Mesenchymal stem cell (in vitro differentiated cells and primary cell): ENCODE measurements at regions not wholly inside any gene's neighbourhood (a gene's known extent, or its start where the extent isn't known, plus 50 kb on each side); places are given as distances from the start of the nearest gene placed in this dataset.

Experiments
- DNase-seq: peaks from one replicate; pipeline ENCODE4 v3.0.0-alpha.2; 2013
- H2AFZ ChIP-seq: one replicate; pipeline ENCODE4 v1.6.1; 2013; ENCODE audit warnings: low read depth, mild to moderate bottlenecking, control low read depth, inconsistent platforms, low read length, moderate library complexity
- H2AK5ac ChIP-seq: 2 replicates; pipeline ENCODE4 v1.6.1; 2013; ENCODE audit warnings: low read length, moderate library complexity, mild to moderate bottlenecking, inconsistent platforms; ENCODE audit not compliant: severe bottlenecking
- H2BK120ac ChIP-seq: one replicate; pipeline ENCODE4 v1.6.1; 2013; ENCODE audit warnings: low read depth, mild to moderate bottlenecking, inconsistent platforms, low read length, moderate library complexity
- H2BK12ac ChIP-seq, 2 experiments: one replicate each; pipeline ENCODE4 v1.6.1; 2013; ENCODE audit warnings: inconsistent platforms in 2 of 2, low read length in 2 of 2, mild to moderate bottlenecking in 2 of 2, moderate library complexity in 2 of 2, control low read depth in 1 of 2
- H2BK15ac ChIP-seq: one replicate; pipeline ENCODE4 v1.6.1; 2013; ENCODE audit warnings: mild to moderate bottlenecking, low read depth, inconsistent platforms; ENCODE audit not compliant: poor library complexity, severe bottlenecking
- H2BK5ac ChIP-seq: 2 replicates; pipeline ENCODE4 v1.6.1; 2013; ENCODE audit warnings: low read depth, mild to moderate bottlenecking, low read length, control low read depth, inconsistent platforms; ENCODE audit not compliant: poor library complexity, severe bottlenecking
- H3K14ac ChIP-seq, 2 experiments: one replicate each; pipeline ENCODE4 v1.6.1; 2013; ENCODE audit warnings: inconsistent platforms in 2 of 2, low read length in 2 of 2, control low read depth in 1 of 2, mild to moderate bottlenecking in 1 of 2, moderate library complexity in 1 of 2
- H3K18ac ChIP-seq, 2 experiments: one replicate each; pipeline ENCODE4 v1.6.1; 2013; ENCODE audit warnings: inconsistent platforms in 2 of 2, low read length in 2 of 2, control low read depth in 1 of 2, low read depth in 1 of 2, mild to moderate bottlenecking in 1 of 2
- H3K23ac ChIP-seq, 2 experiments: one replicate each; pipeline ENCODE4 v1.6.1; 2013; ENCODE audit warnings: inconsistent platforms in 2 of 2, low read length in 2 of 2, mild to moderate bottlenecking in 2 of 2, moderate library complexity in 2 of 2, control low read depth in 1 of 2
- H3K27ac ChIP-seq: 2 replicates; pipeline ENCODE4 v1.5.1; 2013; ENCODE audit warnings: mild to moderate bottlenecking, moderate library complexity, low read length, control low read depth, inconsistent platforms; ENCODE audit not compliant: poor library complexity, severe bottlenecking
- H3K27me3 ChIP-seq, 2 experiments: 2 replicates each; pipeline versions ENCODE4 v1.6.1 to v1.7.0; 2013; ENCODE audit warnings: low read length in 2 of 2, mild to moderate bottlenecking in 2 of 2, moderate library complexity in 2 of 2, control low read depth in 1 of 2, inconsistent platforms in 1 of 2; ENCODE audit not compliant: control insufficient read depth in 1 of 2, insufficient read depth in 1 of 2
- H3K36me3 ChIP-seq, 2 experiments: 2 replicates each; pipeline versions ENCODE4 v1.6.1 to v1.7.0; 2013; ENCODE audit warnings: low read length in 2 of 2, control low read depth in 1 of 2, inconsistent platforms in 1 of 2, low read depth in 1 of 2, mild to moderate bottlenecking in 1 of 2; ENCODE audit not compliant: insufficient read depth in 2 of 2, control insufficient read depth in 1 of 2
- H3K4ac ChIP-seq, 2 experiments: one replicate each; pipeline ENCODE4 v1.6.1; 2013; ENCODE audit warnings: inconsistent platforms in 2 of 2, low read length in 2 of 2, mild to moderate bottlenecking in 2 of 2, moderate library complexity in 2 of 2, control low read depth in 1 of 2, low read depth in 1 of 2
- H3K4me1 ChIP-seq: 2 replicates; pipeline ENCODE4 v1.6.1; 2013; ENCODE audit warnings: low read depth, low read length, control low read depth; ENCODE audit not compliant: control insufficient read depth, insufficient read depth
- H3K4me2 ChIP-seq: 2 replicates; pipeline ENCODE4 v1.6.1; 2013; ENCODE audit warnings: low read length, mild to moderate bottlenecking, inconsistent platforms; ENCODE audit not compliant: poor library complexity, severe bottlenecking
- H3K4me3 ChIP-seq, 2 experiments: 2 replicates each; pipeline versions ENCODE4 v1.5.1 to v1.7.0; 2013; ENCODE audit warnings: low read length in 2 of 2, mild to moderate bottlenecking in 2 of 2, control low read depth in 1 of 2, low read depth in 1 of 2; ENCODE audit not compliant: insufficient read depth in 1 of 2
- H3K79me1 ChIP-seq: replicated peaks from 2 replicates; pipeline ENCODE4 v1.6.1; 2013; ENCODE audit warnings: mild to moderate bottlenecking, control low read depth, low read length, inconsistent platforms; ENCODE audit not compliant: poor library complexity, severe bottlenecking
- H3K9ac ChIP-seq: 2 replicates; pipeline ENCODE4 v1.7.0; 2013; ENCODE audit warnings: mild to moderate bottlenecking, low read length, moderate library complexity
- H3K9me3 ChIP-seq: 2 replicates; pipeline ENCODE4 v1.7.0; 2013; ENCODE audit warnings: mild to moderate bottlenecking, low read length; ENCODE audit not compliant: control insufficient read depth
- H4K8ac ChIP-seq: one replicate; pipeline ENCODE4 v1.6.1; 2013; ENCODE audit warnings: inconsistent platforms, mild to moderate bottlenecking, low read length, moderate library complexity
- H4K91ac ChIP-seq: one replicate; pipeline ENCODE4 v1.6.1; 2013; ENCODE audit warnings: mild to moderate bottlenecking, low read length, inconsistent platforms
- WGBS: methylation state at CpG from one replicate; pipeline ENCODE4 v1.1.7; 2013; ENCODE audit warnings: mixed read lengths; 5-methylcytosine and 5-hydroxymethylcytosine counted together

- no peaks in the 10 kb centered on the region for H3K4me1 ChIP-seq
- H3K27ac ChIP-seq, result no peak overlapping the region
- no peak overlapping the region for H2BK15ac ChIP-seq
- 88% methylated on average over 2 of the region's 2 CpGs for WGBS
- no peaks in the 10 kb centered on the region for H3K79me1 ChIP-seq
- no peak overlapping the region for H3K4ac ChIP-seq
- H3K23ac ChIP-seq, result no peak overlapping the region
- no peak overlapping the region for H3K9ac ChIP-seq
- H2AK5ac ChIP-seq, result no peak overlapping the region
- H4K91ac ChIP-seq, result no peak overlapping the region
- H3K4me3 ChIP-seq, result no peak overlapping the region
- no peak overlapping the region for H3K14ac ChIP-seq
- no peak overlapping the region for H2BK120ac ChIP-seq
- no peak overlapping the region for H4K8ac ChIP-seq
- no peaks in the 10 kb centered on the region for H3K9me3 ChIP-seq
- H3K18ac ChIP-seq, result no peak overlapping the region
- no peak overlapping the region for H3K4me2 ChIP-seq
- H2AFZ ChIP-seq, result no peak overlapping the region
- no peaks in the 10 kb centered on the region for H3K36me3 ChIP-seq
- no peak for DNase-seq
- no peak overlapping the region for H2BK12ac ChIP-seq
- no peaks in the 10 kb centered on the region for H3K27me3 ChIP-seq
- no peak overlapping the region for H2BK5ac ChIP-seq
These were observed 734.2 kb upstream of the ANO3 start for GRCh38 chr11:25597696-25598095.

GRCh38 chr11:25602149-25602548 is 729.8 kb upstream of the ANO3 start:
- Histone ChIP-seq H3K23ac (no peak overlapping the region), H2BK15ac (no peak overlapping the region), H3K27me3 (no peaks in the 10 kb centered on the region), H3K4me1 (no peaks in the 10 kb centered on the region), H2BK5ac (no peak overlapping the region), H4K8ac (no peak overlapping the region), H3K9ac (no peak overlapping the region), H2AFZ (no peak overlapping the region), H3K4me2 (no peak overlapping the region), H3K4ac (no peak overlapping the region), H3K14ac (no peak overlapping the region), H3K36me3 (no peaks in the 10 kb centered on the region), H2BK12ac (no peak overlapping the region), H3K27ac (no peak overlapping the region), H3K9me3 (peaks cover 6% of the 10 kb centered on the region), H2AK5ac (no peak overlapping the region), H3K4me3 (no peak overlapping the region), H3K18ac (no peak overlapping the region), H4K91ac (no peak overlapping the region), H2BK120ac (no peak overlapping the region), H3K79me1 (no peaks in the 10 kb centered on the region)
- 56% methylated on average over 1 of the region's 2 CpGs for WGBS
- no peak for DNase-seq

GRCh38 chr11:25602959-25603358 is 729.0 kb upstream of the ANO3 start:
- Histone ChIP-seq H3K36me3 (no peaks in the 10 kb centered on the region), H3K9ac (no peak overlapping the region), H4K8ac (no peak overlapping the region), H2BK120ac (no peak overlapping the region), H3K9me3 (peaks cover 8% of the 10 kb centered on the region), H3K4me2 (no peak overlapping the region), H3K4me1 (no peaks in the 10 kb centered on the region), H3K4me3 (no peak overlapping the region), H3K79me1 (no peaks in the 10 kb centered on the region), H3K4ac (no peak overlapping the region), H3K14ac (no peak overlapping the region), H2BK12ac (no peak overlapping the region), H4K91ac (no peak overlapping the region), H3K27ac (no peak overlapping the region), H2BK5ac (no peak overlapping the region), H2AK5ac (no peak overlapping the region), H3K18ac (no peak overlapping the region), H3K23ac (no peak overlapping the region), H2AFZ (no peak overlapping the region), H2BK15ac (no peak overlapping the region), H3K27me3 (no peaks in the 10 kb centered on the region)
- 100% methylated on average over 2 of the region's 2 CpGs for WGBS
- no peak for DNase-seq

GRCh38 chr11:25612806-25613205 is 719.1 kb upstream of the ANO3 start:
- Histone ChIP-seq H3K4me1 (no peaks in the 10 kb centered on the region), H2BK5ac (no peak overlapping the region), H2AK5ac (no peak overlapping the region), H3K23ac (no peak overlapping the region), H2BK120ac (no peak overlapping the region), H3K79me1 (no peaks in the 10 kb centered on the region), H3K27ac (no peak overlapping the region), H3K14ac (no peak overlapping the region), H2AFZ (no peak overlapping the region), H4K8ac (no peak overlapping the region), H3K27me3 (no peaks in the 10 kb centered on the region), H2BK15ac (no peak overlapping the region), H3K36me3 (no peaks in the 10 kb centered on the region), H3K4ac (no peak overlapping the region), H3K18ac (no peak overlapping the region), H3K4me3 (no peak overlapping the region), H2BK12ac (no peak overlapping the region), H4K91ac (peak overlapping the region; percentile 39), H3K9me3 (peaks cover 3% of the 10 kb centered on the region), H3K4me2 (no peak overlapping the region), H3K9ac (no peak overlapping the region)
- DNase-seq, result no peak
- 77% methylated on average over 1 of the region's 3 CpGs for WGBS
